ENCODE measurements at regions not wholly inside any gene's neighbourhood (a gene's known extent, or its start where the extent isn't known, plus 50 kb on each side); places are given as distances from the start of the nearest gene placed in this dataset.

- ChIA-PET POLR2A (no interaction called here), CTCF (no interaction called here)
- TF ChIP-seq, protein P1, sequence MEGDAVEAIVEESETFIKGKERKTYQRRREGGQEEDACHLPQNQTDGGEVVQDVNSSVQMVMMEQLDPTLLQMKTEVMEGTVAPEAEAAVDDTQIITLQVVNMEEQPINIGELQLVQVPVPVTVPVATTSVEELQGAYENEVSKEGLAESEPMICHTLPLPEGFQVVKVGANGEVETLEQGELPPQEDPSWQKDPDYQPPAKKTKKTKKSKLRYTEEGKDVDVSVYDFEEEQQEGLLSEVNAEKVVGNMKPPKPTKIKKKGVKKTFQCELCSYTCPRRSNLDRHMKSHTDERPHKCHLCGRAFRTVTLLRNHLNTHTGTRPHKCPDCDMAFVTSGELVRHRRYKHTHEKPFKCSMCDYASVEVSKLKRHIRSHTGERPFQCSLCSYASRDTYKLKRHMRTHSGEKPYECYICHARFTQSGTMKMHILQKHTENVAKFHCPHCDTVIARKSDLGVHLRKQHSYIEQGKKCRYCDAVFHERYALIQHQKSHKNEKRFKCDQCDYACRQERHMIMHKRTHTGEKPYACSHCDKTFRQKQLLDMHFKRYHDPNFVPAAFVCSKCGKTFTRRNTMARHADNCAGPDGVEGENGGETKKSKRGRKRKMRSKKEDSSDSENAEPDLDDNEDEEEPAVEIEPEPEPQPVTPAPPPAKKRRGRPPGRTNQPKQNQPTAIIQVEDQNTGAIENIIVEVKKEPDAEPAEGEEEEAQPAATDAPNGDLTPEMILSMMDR (IDR thresholded peaks at IDR 0.05; ENCODE audit: insufficient read depth, low read length, missing control alignments) = no peak
These were observed 2465.1 kb upstream of the PCDH20 start for GRCh38 chr13:63880705-63881104.

DNA sequence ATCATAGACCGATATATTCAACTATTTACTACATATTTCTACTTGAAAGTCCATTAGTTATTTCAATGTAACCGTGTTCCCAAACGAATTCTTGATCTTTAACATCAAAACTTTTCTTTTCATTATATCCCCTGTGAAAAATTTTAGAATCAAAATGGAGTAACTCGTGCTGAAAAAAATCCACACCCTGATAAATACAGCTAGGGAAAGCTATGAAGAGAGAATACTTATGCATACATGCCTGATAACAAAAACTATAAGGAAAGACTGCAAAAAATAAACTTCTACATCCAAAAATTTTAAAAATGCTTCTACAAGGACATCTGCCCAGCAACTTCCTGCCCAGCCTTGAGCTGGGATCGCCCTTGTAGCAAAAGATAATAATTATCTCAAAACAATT lies 2458.3 kb upstream of the PCDH20 start:
- DNase-seq (ENCODE audit: low read depth, low spot score) = no peak
- H3K4me3 ChIP-seq (ENCODE audit: low read depth, low read length) = no peak overlapping the region
- POLR2A ChIA-PET = no interaction called here
- TF ChIP-seq, protein P1 (IDR thresholded peaks at IDR 0.05; ENCODE audit: insufficient read depth, low read length, missing control alignments) = no peak
- CTCF ChIA-PET = no interaction called here

More at GRCh38 chr13:63880705-63881104, 2465.1 kb upstream of the PCDH20 start:
- DNase-seq (ENCODE audit: low read depth, low spot score) = no peak
- H3K4me3 ChIP-seq (ENCODE audit: low read depth, low read length) = no peak overlapping the region

- POLR2A ChIA-PET = no interaction called here
- CTCF ChIA-PET = no interaction called here
- no peak overlapping the region for H3K4me3 ChIP-seq (ENCODE audit: low read depth, low read length)
- no peak for DNase-seq (ENCODE audit: low read depth, low spot score)
- TF ChIP-seq, protein P1 (IDR thresholded peaks at IDR 0.05; ENCODE audit: insufficient read depth, low read length, missing control alignments) = no peak
These were observed 2448.7 kb upstream of the PCDH20 start for GRCh38 chr13:63864171-63864902.

DNA sequence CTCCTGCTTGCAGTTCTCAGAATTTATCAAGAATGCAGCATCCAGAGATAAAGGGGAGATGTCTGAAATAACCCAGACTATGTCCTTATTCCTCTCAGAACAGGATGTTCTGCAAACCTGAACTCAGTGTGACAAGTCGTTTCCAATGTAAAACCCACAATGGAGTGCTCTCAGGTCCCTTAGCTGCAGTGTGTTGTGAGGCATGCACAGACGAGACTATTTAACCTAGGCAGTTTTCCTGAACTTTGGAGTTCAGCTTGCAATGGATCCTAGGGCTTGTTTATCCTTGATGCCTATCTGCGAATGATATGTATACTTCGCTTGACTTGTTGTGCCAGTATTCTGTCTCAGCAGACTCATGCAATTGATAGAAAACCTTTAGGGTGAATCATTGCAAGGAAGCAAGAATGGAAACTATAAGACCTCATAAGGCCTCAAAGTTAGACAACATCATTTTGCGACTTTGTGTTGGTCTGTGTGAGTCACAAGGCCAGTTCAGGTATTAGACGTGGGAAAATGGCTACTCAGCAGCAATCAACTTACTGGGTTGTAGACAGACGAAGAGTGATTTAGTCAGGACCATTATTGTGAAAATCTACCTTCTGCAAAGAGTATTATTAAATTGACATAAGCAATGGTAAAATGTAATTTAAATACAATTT lies 2439.9 kb upstream of the PCDH20 start:
- CTCF ChIA-PET = no interaction called here
- no peak for DNase-seq (ENCODE audit: low read depth, low spot score)
- POLR2A ChIA-PET = no interaction called here
- no peak overlapping the region for H3K4me3 ChIP-seq (ENCODE audit: low read depth, low read length)
- TF ChIP-seq, protein P1 (IDR thresholded peaks at IDR 0.05; ENCODE audit: insufficient read depth, low read length, missing control alignments) = no peak

- POLR2A ChIA-PET = no interaction called here
- DNase-seq (ENCODE audit: low read depth, low spot score) = no peak
- TF ChIP-seq, protein P1 (IDR thresholded peaks at IDR 0.05; ENCODE audit: insufficient read depth, low read length, missing control alignments) = no peak
- CTCF ChIA-PET = no interaction called here
- no peak overlapping the region for H3K4me3 ChIP-seq (ENCODE audit: low read depth, low read length)
These were observed 2438.2 kb upstream of the PCDH20 start for GRCh38 chr13:63853816-63854215.

- H3K4me3 ChIP-seq (ENCODE audit: low read depth, low read length) = no peak overlapping the region
- DNase-seq (ENCODE audit: low read depth, low spot score) = no peak
- TF ChIP-seq, protein P1 (IDR thresholded peaks at IDR 0.05; ENCODE audit: insufficient read depth, low read length, missing control alignments) = no peak
- POLR2A ChIA-PET = no interaction called here
- CTCF ChIA-PET = no interaction called here
These were observed 2435.9 kb upstream of the PCDH20 start for GRCh38 chr13:63851526-63851925.
